GM13976 (cell line): ENCODE measurements at regions not wholly inside any gene's neighbourhood (a gene's known extent, or its start where the extent isn't known, plus 50 kb on each side); places are given as distances from the start of the nearest gene placed in this dataset.

Experiments used
- DNase-seq: peaks from one replicate; pipeline ENCODE4 v3.0.0; 2012; ENCODE audit warnings: low spot score
- in situ Hi-C: fragments of 300-500 bp; cut with MboI; formaldehyde crosslinking; loops from one replicate; pipeline ENCODE4 v1.12.0; 2022; ENCODE audit warnings: low sequenced_read_pairs, mixed read lengths, inconsistent platforms; ENCODE audit not compliant: unreplicated experiment
- TF ChIP-seq, protein P1 (sequence below): IDR thresholded peaks from 2 replicates; pipeline ENCODE4 v1.5.1; 2012; ENCODE audit warnings: borderline replicate concordance, mild to moderate bottlenecking; ENCODE audit not compliant: insufficient read depth; ENCODE audit errors: extremely low read depth, missing control alignments, control extremely low read depth

DNA sequence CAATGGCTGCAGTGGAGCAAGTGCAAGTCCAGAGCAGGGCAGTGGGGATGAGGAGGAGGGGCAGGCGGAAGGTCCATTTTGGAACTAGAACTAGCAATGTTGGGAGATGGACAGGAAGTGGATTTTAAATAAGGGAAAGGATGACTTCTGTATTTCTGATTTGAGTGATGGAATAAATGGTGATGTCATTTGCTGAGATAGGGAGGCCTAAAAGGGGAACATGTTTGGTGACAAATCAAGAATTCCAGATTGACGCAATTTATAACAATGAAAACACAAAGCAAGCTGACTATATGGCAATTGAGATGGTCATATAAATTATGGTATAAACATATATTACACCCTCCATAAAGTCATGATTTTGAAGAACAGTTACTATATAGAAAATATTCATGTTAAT lies 209.3 kb downstream of the SS18 start:
- DNase-seq: no peak
- in situ Hi-C loops: no loop called here
- TF ChIP-seq, protein P1, sequence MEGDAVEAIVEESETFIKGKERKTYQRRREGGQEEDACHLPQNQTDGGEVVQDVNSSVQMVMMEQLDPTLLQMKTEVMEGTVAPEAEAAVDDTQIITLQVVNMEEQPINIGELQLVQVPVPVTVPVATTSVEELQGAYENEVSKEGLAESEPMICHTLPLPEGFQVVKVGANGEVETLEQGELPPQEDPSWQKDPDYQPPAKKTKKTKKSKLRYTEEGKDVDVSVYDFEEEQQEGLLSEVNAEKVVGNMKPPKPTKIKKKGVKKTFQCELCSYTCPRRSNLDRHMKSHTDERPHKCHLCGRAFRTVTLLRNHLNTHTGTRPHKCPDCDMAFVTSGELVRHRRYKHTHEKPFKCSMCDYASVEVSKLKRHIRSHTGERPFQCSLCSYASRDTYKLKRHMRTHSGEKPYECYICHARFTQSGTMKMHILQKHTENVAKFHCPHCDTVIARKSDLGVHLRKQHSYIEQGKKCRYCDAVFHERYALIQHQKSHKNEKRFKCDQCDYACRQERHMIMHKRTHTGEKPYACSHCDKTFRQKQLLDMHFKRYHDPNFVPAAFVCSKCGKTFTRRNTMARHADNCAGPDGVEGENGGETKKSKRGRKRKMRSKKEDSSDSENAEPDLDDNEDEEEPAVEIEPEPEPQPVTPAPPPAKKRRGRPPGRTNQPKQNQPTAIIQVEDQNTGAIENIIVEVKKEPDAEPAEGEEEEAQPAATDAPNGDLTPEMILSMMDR: no peak

DNA sequence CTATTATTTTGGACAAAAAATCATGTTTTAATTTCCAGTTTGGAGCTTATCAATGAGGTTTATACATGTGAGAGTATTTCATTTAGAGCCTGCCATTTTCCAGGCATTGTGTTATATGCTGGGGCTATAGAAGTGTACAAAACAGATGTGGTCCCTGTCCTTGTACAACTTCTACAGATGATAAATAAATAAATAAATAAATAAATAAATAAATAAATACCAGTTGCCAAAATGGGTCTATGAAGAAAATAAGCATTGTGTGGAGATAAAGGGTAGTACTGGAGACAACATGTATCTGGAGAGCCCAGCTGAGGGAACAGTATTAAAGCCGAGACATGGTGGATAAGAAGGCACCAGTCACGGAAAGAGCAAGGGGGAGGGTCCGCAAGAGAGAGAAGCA lies 210.0 kb downstream of the SS18 start:
- TF ChIP-seq, protein P1: no peak
- in situ Hi-C loops: no loop called here
- DNase-seq: no peak

DNA sequence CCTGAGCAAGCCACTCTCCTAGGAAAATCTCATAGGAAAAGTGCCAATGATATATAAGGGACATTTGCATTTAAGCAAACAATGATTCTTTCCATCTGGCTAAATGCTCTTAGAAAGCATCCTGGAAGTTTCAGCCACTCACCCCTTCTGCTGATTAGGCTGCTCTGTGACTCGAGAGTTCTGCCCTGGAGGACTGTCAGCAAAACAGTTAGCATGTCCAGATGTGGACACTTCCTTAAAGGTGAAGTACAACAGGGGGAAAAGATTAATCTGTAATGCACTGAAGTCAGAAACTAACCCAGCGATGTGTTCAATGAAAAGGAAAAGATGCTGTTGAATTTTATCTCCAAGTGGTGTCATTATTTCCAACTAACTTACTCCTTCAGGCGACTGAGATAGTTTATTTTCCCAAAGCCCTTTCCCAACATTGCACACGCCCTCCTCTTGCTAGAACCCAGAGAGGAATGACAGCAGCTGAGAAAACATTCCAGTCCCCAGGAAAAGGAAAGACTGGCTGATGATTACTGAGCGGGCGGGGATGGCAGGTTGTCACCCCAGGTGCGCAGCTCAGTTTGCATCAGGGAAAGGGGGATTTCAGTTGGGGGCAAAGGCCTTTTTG lies 214.0 kb downstream of the SS18 start:
- TF ChIP-seq, protein P1: no peak
- in situ Hi-C loops: no loop called here
- no peak for DNase-seq

DNA sequence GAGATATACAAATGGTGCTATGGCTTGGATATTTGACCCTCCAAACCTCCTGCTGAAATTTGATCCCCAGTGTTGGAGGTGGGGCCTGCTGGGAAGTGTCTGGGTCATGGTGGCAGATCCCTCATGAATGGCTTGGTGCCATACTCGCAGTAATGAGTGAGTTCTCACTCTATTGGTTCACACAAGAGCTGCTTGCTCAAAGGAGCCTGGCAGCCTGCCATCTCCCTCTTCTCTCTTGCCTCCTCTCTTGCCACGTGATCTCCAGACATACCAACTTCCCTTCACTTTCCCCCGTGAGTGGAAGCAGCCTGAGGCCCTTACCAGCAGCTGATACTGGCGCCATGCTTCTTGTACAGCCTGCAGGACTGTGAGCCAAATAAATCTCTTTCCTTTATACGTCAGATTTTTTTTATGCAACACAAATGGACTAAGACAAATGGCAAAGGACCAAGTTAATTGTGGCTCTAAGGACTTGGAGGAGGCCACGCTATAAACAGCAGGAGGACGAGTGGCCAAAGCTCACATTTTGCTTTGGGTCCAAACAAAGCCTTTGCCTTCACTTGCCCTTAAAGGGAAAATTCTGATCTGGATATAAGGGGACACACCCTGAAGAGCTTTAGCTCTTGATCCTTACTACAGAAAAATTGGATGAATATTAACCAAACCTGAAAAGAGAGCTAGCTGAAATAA lies 214.7 kb downstream of the SS18 start:
- in situ Hi-C loops: no loop called here
- no peak for DNase-seq
- TF ChIP-seq, protein P1: no peak

DNA sequence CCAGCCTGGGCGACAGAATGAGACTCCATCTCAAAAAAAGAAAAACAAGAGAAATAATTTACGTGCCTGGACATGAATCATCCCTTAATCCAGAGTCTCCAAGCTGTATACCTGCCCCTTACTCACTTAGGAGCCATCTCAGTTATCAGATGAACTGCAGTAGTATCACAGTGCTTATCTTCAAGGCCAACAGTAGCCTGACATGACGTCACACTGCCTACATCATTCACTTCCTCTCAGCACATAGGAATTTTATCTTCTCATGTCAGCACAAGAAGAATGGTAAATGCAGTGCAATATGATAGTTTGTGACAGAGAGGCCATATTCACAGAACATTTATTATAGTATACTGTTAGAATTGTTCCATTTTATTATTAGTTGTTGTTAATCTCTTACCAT lies 216.6 kb downstream of the SS18 start:
- in situ Hi-C loops: no loop called here
- DNase-seq: no peak
- TF ChIP-seq, protein P1: no peak

DNA sequence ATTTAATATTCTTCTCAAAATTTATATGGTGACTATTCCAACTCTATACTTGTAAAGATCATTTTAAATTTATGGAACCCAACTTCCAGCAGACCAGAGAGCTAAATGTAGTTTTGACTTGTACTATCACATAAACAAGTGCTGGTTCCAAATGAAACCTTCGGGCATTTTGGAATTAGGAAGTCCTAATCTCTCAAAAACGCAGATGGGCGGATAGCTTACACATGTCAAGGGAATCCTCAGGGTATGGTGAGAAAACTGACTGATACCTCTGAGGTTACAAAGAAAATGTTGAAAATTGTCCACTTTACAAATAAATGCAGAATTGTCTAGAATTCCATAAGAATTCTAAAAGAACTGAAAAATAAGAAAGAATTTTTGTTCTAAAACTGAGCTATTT lies 224.1 kb downstream of the SS18 start:
- DNase-seq: no peak
- in situ Hi-C loops: no loop called here
- TF ChIP-seq, protein P1: no peak
